ENCODE measurements at regions not wholly inside any gene's neighbourhood (a gene's known extent, or its start where the extent isn't known, plus 50 kb on each side); places are given as distances from the start of the nearest gene placed in this dataset.

DNA sequence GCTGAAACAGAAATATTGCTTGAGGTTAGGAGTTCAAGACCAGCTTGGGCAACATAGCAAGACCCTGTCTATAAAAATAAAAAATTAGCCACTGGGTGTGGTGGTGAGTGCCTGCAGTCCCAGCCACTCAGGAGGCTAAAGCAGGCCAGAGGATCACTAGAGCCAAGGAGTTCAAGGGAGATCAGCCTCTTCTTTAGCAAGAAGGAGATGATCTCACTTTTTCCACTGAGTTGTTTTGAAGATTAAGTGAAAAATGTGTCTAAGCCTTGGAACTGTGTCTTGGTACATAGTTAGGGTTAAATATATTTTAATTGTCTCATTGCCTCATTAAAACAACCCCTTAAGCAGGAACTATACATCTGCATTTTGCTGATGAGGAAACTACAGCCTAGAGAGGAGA lies 279.0 kb upstream of the ZFP64 start:
- no peak for DNase-seq

DNA sequence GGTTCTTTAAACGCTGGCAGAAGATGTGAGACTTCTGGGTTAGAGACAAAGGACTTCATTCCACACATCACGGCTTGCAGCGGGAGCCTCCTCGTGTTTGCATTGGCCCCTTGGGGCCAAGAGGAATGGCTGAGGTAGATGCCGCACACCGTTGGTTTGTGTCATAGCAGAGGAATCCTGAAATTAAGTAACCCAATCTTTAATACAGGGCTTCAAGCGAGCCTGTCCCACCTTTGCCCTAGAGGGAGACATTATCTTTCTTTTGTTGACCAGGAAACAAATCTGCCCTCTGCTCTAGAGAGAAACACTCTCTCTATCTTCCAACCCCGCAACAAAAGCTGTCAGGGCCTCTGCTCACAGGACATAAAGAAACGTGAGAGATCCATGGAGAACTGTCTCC lies 277.5 kb upstream of the ZFP64 start:
- no peak for DNase-seq

DNA sequence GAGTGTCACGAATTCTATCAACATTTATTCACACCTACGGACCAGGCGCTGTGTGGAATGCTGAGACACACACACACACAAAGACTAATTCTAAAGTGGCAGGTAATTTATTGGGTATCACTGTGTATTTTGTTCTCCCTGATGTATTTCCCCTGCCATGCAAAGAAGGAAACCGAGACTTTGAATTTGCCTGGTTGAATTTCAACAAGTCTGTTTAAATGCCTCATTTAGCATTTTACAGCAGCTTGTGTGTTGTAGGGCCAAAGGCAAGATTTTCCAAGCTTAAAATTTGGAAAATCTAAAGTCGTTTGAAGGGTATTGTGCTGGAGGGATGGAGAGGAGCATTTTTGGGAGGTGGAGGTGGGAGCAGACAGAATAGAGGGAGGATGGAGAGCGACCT lies 274.4 kb upstream of the ZFP64 start:
- DNase-seq: no peak

DNA sequence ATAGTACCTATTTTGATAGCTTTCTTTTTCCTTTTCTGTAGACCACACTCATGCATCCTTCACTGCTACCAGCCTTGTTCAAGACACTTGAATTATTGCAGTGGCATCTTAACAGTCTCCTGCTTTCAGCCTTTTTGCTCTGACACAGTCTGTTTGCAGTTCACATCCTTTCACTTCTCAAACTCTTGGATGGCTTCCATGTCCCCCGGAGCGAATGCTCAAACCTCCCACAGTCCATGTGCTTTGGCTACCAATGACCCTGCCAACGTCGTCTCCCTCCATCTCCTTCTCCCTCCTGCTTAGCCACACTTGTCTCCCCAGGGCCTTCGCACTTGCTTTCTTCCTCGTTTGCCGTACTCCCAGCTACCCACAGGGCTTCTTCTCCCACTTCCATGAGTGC lies 270.0 kb upstream of the ZFP64 start:
- no peak for DNase-seq

DNA sequence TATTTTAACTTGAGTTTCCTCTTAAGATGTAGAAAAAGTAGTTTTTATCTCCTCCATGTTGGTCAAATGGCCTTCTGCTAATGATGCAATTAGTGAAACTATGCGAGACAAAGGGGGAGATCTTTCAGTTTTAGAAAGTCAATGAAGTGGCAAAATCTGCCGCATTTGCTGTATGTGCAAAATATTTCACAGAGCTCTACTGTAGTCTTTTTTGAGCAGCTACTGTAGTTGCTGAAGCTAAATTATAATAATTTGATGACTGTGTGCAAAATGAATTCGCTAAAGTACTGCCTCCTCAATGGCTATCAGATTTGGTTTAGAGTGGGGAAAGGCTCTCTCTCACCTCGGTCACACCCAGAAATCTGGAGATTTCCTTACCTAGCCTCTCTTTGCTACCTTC lies 267.6 kb upstream of the ZFP64 start:
- DNase-seq: no peak

DNA sequence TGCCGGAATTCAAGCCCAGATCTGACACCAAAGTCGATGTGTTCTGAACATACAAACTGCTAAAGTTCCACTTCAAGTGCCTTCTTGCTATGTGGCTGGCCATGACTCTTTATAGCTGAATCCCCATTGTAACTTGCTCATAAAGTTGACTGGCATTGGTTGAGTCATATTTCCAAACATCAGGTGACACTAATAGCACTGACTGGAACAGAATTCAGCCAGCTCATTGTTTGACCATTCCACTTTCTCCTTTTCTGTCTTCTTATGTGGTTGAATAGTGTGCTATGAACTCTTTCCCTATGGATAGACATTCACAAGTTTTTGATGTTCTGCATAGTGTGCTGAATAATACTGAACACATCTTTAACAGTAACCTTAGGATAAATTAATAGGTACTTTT lies 266.2 kb upstream of the ZFP64 start:
- DNase-seq: no peak

DNA sequence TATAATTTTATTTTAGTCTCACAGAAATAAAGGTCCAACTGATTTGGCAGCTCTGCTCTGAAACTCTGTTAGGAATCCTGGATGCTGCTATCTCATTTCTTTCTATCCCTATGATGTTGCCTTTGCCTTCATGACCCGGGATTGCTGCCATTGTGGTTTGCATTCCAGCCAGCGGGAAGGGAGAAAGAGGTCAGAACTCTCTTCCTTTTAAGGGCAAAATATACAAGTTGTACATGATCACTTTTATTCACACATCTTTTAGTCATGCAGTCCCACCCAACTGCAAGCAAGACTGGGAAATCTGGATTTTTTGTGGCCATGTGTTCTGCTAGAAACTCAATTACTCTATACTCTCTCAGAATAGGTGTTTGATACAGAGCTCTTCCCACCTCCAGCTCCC lies 263.1 kb upstream of the ZFP64 start:
- no peak for DNase-seq

DNA sequence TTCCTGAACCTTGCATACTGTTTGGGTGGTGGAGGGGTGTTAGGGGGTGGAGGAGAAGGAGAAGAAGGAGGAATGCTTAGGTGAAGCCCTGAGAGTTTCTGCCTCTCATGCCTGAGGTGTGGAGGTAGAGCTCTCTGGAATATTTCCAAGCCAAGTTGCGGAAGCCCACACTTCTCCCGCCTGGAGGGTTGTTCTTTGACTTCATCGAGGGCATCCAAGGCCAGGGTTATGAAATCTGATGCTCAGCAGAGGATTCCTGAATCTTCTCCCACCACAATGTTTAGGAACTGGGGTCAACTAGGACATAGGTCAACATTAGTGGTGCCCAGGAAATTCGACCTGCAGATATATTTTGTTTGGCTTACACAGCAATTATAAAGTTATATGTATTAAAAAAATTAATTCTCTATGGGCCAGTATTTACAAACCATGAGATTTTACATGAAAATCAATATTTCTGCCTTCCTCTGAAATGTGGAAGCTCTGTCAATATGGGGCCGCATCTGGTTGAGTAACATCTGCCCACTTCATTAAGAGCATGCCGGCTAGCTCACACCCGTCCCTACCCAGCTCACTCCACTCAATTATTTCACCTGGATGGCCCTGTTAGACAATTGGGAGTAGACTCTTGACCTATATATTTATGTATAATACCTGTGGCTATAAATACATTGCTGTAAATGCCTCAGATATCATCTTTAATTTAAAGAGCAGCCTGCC lies 257.1 kb upstream of the ZFP64 start:
- DNase-seq: no peak

DNA sequence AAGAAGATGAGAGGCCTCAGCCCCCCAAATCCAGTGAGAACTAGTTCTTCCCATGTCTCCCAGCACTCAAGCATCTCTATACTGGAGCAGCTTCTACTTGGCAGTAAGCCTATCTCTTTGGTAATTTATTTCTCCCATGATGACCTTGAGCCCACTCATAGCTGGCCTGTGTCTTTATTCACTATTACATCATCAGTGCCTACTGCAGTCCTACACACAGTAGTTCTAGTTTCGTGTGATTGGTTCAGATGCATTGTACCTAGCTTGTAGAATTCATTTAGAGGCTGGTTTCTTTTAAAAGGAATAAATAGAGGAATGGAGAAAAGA lies 255.6 kb upstream of the ZFP64 start:
- no peak for DNase-seq

DNA sequence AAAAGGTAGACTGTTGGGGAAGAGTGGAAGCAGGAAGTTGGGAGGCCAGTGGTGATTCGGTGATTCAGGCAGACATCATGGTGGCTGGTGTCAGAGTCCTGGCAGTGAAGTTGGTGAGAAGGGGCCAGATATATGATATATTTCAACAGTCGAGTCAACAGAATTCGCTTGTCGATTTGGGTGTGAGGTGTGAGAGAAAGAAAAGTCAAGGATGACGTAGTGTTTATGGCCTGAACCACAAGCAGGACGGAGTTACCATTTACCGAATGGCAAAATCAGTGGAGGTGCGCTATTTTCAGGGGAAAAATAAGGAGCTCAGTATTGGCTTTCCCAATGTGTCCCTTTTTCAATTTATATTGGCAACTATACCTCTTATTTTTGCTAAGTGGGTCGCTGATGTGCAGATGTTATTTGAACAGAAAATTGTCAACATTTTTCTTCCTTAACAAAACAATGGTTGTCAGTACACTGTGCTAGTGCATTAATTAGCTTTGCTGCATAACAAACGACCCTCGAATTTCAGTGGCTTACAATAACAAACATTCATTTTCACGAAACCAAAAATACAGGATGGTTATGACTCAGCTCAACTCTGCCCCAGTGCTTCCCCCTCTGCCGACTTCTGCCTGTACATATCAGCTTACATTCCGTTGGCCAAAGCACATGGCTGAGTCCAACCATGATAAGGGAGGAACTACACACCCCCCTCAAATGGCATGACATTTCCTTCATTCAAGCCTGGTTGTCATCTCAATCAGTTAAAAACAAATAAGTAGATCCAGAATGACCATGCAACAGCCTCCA lies 255.0 kb upstream of the ZFP64 start:
- no peak for DNase-seq

DNA sequence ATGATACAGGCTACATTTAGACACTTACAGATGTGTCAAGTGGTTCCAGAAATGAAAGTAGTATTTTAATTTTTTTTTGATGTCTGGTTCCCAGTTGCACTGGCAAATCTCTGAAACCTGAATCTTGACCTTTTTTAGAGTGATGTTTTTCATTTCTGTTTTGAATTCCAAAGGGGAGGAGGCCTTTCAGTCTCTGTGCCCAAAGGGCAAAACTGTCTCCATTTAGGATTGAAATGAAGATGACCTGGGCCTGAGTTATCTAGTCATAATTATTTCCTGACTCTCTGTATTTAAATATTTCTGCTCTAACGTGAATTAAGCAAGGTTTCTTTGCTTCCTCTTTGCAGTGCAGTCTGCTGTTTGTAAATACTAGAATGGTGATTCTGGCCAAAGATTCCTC lies 252.9 kb upstream of the ZFP64 start:
- DNase-seq: no peak

DNA sequence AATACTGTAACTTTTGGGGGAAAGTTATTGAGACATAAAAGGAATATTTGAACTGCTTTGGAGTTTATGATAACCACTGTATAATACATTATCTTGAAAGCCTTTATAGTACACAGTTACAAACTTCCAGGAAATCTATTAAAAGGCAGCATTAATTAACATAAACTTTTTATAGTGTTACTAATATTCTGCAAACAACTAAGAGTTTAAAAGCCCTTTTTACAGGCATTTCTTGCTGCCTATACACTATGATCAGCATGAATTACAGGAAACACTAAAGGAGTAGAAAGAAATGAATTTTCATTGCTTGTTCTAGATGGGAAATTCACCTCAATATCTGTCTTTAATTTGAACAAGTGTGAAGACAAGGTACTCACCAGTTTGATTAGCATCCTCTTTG lies 252.3 kb upstream of the ZFP64 start:
- no peak for DNase-seq

DNA sequence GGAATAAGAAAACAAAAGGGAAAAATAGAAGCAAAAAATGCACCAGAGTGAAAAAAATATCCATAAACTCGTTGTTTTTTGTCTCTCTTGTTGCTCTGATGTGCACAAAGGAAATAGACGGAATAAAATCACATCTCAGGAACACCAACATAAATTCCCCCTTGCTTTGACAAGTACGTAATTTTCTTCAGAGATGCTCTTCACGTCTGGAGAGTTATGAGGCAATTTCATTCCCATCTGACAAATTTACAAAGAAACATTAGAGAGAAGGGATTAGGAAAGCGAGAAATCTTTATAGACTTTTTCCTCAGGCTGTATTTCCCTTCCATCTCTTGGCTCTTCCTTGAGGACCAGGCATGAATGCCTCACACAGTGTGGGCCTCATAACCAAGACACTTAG lies 250.1 kb upstream of the ZFP64 start:
- DNase-seq: no peak

DNA sequence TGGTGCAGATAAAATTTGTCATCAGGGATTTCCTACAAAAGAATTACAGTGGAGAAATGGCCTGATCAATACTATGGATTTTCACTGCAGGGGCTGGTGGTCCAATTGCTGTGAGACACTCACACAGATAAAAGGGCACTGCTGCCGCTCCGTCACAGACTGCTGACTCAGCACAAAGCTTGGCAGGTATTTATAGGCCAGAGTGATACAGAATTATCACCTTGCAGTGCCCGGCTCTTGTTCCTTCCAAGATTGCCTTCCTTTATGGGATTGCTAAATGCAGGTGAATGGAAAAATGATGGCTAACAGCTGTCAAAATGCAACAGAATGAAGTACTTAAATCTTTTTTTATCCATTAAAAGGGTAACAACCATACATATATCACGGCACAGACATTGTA lies 247.8 kb upstream of the ZFP64 start:
- DNase-seq: no peak

DNA sequence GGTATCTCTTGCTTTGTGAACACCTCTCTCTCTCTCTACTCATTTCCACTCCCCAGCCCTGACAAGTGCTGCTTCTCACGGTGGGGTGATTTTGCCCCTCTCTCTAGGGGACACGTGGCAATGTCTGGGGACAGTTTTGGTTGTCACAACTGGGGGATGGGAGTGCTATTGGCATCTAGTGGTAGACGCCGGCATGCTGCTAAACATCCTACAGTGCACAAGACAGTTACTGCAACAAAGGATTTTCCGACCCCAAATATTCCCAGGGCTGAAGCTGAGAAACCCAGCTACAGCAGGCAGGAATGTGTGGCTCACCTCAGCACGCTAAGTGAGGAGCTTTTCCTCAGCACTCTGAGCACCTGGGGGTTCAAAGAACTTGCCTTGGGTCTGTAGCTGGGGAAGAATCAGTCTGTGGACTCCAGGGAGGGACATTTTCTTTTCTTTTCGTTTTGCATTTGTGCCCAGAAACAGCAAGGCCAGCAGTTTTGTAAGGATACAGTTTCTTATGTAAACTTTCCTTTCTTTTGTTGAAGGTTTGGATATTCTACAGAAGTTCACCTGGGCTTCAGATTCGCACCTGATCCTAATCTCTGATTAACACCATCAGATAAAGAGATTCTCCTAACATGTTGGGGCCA lies 246.9 kb upstream of the ZFP64 start:
- DNase-seq: no peak

DNA sequence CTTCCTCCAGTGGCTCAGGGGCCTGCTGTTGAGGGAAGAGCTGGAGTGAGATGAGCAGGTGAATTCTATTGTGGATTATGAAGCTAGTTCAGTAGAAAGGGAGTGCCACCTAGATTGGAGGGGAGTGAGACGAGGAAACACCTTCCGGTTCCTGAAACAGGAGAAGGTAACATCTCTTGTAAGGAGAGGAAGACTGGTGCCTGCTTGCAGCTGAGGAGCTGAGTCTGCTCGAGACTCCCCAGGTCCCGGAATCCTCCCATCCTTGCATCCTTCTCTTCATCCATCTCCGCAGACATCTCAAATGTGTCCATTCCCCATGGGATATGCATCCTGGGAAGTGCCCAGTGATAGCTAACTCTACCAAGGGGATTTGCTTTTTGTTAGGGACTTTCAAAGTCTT lies 242.9 kb upstream of the ZFP64 start:
- DNase-seq: no peak

DNA sequence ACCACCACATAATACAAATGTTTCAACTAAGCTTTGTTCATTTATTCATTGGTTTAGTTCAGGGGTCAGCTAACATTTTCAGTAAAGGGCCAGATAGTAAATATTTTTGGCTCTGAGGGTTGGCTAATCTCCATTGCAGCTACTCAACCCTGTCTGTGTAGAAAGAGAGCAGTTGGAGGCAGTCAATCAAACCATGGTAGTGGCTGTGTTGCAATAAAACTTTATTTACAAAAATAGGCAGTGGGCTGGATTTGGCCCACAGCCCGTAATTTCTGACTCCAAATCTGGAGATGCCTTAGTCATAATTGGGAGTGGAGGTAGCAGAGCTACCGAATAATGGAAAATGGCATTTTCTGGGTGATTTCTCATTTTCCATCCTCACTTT lies 242.5 kb upstream of the ZFP64 start:
- DNase-seq: no peak

DNA sequence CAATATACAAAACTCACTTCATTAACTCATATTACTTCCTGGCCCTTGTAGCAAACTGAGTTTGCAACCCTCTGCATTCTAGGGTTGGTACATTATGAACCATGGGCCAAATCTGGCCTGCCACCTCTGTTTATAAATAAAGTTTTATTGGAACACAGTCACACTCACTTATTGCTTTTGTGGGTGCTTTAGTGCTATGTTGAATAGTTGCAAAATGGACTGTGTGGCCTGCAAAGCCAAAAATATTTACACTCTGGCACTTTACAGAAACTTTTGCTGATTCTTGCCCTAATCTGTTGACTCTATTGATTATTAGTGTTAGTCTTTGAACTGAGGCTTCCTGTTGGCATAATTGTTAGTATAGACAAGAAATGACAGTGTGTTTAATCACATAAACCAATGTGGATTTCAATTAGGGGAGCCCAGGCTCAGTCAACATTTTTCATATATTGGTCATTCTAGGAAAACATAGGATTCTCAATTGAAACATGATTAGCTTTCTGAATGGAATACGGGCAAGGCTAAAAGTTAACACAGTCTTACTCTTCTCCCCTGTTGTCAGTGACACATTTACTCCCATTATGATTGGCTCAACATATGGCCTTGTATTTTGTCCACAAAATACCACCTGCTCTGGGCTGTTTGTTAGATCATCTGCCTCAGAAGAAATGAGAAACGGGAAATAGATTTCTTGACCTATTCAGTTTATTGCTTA lies 241.9 kb upstream of the ZFP64 start:
- DNase-seq: no peak

DNA sequence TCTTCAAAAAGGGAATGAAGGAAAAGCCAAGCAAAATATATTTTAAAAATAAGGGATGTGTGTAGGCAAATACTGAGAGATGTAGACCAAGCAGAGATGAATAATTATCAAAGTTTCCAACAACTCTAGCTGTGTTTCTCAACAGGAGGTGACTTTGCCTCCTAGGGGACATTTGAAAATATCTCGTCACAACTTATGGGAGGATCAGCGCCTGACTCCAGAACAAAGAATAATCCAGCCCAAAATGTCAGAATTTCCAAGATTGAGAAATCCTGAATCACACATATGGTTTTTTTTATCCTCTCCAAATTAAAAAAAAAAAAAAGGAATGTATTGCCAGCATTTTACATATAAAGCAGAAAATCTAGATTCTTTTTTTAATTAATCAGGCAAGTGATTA lies 241.2 kb upstream of the ZFP64 start:
- DNase-seq: no peak

DNA sequence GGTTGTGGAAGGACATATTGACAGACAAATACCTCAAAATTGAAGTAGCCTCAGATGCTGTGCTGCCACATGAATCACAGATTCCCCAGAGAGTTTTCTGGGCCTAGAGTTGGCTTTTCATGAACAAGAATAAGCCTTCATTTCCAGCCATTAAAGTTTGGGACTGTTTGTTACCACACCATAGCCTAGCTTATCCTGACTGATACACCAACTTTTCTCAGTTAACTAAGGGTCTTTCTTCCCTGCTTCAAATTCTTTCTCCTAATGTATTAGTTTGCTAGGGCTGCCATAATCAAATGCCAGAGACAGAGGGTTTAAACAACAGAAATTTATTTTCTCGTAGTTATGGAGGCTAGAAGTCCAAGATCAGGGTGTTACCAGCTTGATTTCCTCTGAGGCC lies 237.4 kb upstream of the ZFP64 start:
- no peak for DNase-seq

DNA sequence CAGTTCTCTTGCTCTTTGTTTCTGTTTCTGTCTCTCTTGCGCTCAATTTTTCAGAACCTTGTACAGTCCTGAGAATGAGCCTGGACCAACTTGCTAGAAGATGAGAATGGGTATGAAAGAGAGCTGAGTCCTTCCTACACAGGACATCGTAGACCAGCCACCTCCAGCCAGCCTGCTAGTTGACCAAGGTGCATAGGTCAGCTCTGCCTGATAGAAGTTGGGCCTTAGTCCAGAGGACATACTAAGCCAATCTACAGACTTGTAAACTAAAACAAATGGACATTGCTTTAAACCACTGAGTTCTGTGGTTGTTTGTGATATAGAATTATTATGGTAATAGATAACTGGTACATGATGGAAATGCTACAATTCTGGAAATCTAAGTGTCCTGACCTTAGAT lies 236.4 kb upstream of the ZFP64 start:
- no peak for DNase-seq

DNA sequence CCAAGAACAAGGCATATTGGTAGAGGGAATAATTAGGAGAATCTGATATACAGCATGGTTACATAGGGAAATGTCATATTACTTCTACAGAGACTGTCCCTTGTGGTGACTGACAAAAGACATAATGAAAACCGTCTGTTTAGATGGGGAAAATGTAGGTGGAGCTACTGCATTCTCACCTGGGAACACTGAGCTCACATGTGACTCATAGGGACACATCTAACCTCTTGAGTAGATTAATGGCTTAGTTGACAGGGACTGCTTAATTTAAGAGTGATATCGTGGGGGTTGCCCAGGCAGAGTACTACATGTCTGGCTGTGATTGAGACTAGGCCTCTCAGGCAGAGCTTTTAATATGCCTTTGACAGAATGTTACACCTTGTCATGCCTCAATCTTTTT lies 235.3 kb upstream of the ZFP64 start:
- DNase-seq: peak; percentile 5

DNA sequence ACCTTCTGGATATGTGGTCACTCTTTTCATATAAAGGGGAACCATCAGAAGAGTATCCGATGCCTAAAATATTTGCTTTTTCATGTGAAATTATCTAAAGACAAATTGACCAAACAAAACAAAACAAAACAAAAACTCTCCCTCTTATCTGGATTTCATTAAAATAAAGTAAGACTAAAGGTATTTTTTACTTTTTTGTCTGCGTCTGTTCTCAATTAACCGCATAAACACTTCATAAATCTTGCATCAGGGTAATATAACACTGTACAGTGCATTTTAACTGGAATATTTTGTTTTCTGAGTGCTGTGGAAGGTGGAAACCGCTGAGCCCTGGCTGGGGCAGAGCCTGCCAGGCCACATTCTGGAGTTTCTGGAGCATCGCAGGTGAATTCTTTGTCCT lies 234.1 kb upstream of the ZFP64 start:
- DNase-seq: no peak

DNA sequence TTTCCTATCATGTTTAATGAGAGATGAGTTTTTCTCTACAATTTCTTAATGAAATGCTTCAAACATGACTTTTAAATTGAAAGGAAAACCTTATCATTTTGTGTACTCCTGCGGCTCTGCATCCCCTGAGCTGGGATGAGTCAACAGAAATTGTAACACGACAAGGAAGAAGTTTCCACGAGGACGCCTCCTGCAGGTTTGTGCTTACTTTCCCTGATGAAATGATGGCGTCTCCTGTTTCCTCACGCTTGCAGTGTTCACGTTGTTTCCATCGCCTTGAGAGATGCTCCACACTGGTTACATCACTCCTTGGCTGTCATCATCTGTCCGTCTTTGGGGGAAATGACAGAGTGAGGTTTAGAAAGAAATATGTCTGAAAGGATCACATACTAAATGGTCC lies 233.7 kb upstream of the ZFP64 start:
- no peak for DNase-seq

Measured in NCI-H187 treated with DMSO at 0.1 percent for 48 hours (cell line).